RCC 7860 (cell line): ENCODE measurements at regions not wholly inside any gene's neighbourhood (a gene's known extent, or its start where the extent isn't known, plus 50 kb on each side); places are given as distances from the start of the nearest gene placed in this dataset.

Experiments
- DNase-seq: peaks from one replicate; pipeline ENCODE4 v3.0.0-alpha.2; 2015; ENCODE audit warnings: low spot score
- FAIRE-seq: peaks from 2 replicates; lab custom pipeline; 2012; peaks lifted over from hg19 to GRCh38; lab: Jason Lieb, UNC

GRCh38 chr4:36704289-36704688 lies 422.9 kb downstream of the DTHD1 start:
- no peak for DNase-seq

GRCh38 chr4:36709991-36710390 lies 428.6 kb downstream of the DTHD1 start:
- FAIRE-seq (no peak), DNase-seq (no peak)

More at GRCh38 chr4:36704289-36704688, 422.9 kb downstream of the DTHD1 start:
- no peak for FAIRE-seq

- no peak for FAIRE-seq
- no peak for DNase-seq
Measured at GRCh38 chr4:36712013-36712412, 430.6 kb downstream of the DTHD1 start.

- no peak for FAIRE-seq
- DNase-seq: no peak
Measured at GRCh38 chr4:36716874-36717273, 435.5 kb downstream of the DTHD1 start.

- FAIRE-seq: no peak
- DNase-seq: no peak
Measured at GRCh38 chr4:36719425-36719824, 438.0 kb downstream of the DTHD1 start.

- FAIRE-seq: no peak
Measured at GRCh38 chr4:36722986-36723385, 441.6 kb downstream of the DTHD1 start.

GRCh38 chr4:36734334-36734733 lies 452.9 kb downstream of the DTHD1 start:
- FAIRE-seq (no peak), DNase-seq (no peak)

More at GRCh38 chr4:36722986-36723385, 441.6 kb downstream of the DTHD1 start:
- DNase-seq: no peak

GRCh38 chr4:36737691-36738090 lies 456.3 kb downstream of the DTHD1 start:
- DNase-seq: no peak
- FAIRE-seq: no peak

- no peak for DNase-seq
- no peak for FAIRE-seq
Measured at GRCh38 chr4:36740796-36741310, 459.4 kb downstream of the DTHD1 start.

- FAIRE-seq (no peak), DNase-seq (no peak)
Measured at GRCh38 chr4:36747277-36748129, 466.1 kb downstream of the DTHD1 start.

- DNase-seq (no peak), FAIRE-seq (no peak)
Measured at GRCh38 chr4:36753048-36753447, 471.6 kb downstream of the DTHD1 start.

- no peak for DNase-seq
Measured at GRCh38 chr4:36757580-36758311, 476.3 kb downstream of the DTHD1 start.

GRCh38 chr4:36758312-36759178 lies 477.1 kb downstream of the DTHD1 start:
- no peak for FAIRE-seq
- no peak for DNase-seq

More at GRCh38 chr4:36757580-36758311, 476.3 kb downstream of the DTHD1 start:
- FAIRE-seq: no peak

- DNase-seq (no peak), FAIRE-seq (no peak)
Measured at GRCh38 chr4:36761607-36762006, 480.2 kb downstream of the DTHD1 start.

- FAIRE-seq (no peak), DNase-seq (no peak)
Measured at GRCh38 chr4:36763814-36764213, 480.7 kb upstream of the NWD2 start.

GRCh38 chr4:36767596-36767995 lies 476.9 kb upstream of the NWD2 start:
- FAIRE-seq (no peak), DNase-seq (no peak)

- FAIRE-seq: no peak
- no peak for DNase-seq
Measured at GRCh38 chr4:36771411-36772153, 473.0 kb upstream of the NWD2 start.

- no peak for FAIRE-seq
- no peak for DNase-seq
Measured at GRCh38 chr4:36772154-36772516, 472.4 kb upstream of the NWD2 start.

- FAIRE-seq: no peak
- DNase-seq: no peak
Measured at GRCh38 chr4:36773467-36773866, 471.1 kb upstream of the NWD2 start.

- no peak for DNase-seq
- FAIRE-seq: no peak
Measured at GRCh38 chr4:36775544-36775943, 469.0 kb upstream of the NWD2 start.
